GM12878 (cell line): ENCODE measurements at regions not wholly inside any gene's neighbourhood (a gene's known extent, or its start where the extent isn't known, plus 50 kb on each side); places are given as distances from the start of the nearest gene placed in this dataset.

Experiments used
- ATAC-seq: fragments of 200-7000 bp; cut with Tn5 transposase; 3 replicates; pipeline ENCODE4 v1.9.1; 2020; ENCODE audit warnings: mild to moderate bottlenecking, moderate library complexity
- BruUV-seq: library from RNA; stranded (reverse); fragments of 400-500 nt; replicated peaks from 2 replicates; lab custom pipeline; 2021; lab: Mats Ljungman, UMichigan
- CTCF ChIA-PET: fragments of 300-600 bp; sonication (Branson Sonifier 250); formaldehyde crosslinking; extraction: SDS; loops from one replicate; lab custom pipeline; 2021; ENCODE audit warnings: inconsistent platforms; lab: Yijun Ruan, JAX
- POLR2A ChIA-PET: fragments of 350-600 bp; formaldehyde crosslinking; extraction: SDS; loops from one replicate; lab custom pipeline; 2021; ENCODE audit warnings: inconsistent platforms; lab: Charles Lee
- RAD21 ChIA-PET: fragments of 300-600 bp; sonication (Branson Sonifier 250); formaldehyde crosslinking; loops from one replicate; lab custom pipeline; 2023; ENCODE audit warnings: antibody characterized with exemption; ENCODE audit not compliant: unreplicated experiment; lab: Charles Lee
- SMC1A ChIA-PET: fragments of 300-600 bp; sonication (Branson Sonifier 250); formaldehyde crosslinking; loops from one replicate; lab custom pipeline; 2023; ENCODE audit not compliant: unreplicated experiment, uncharacterized antibody; lab: Charles Lee
- DNase-seq: peaks from one replicate; pipeline ENCODE4 v3.0.0-alpha.2; 2011; ENCODE audit warnings: low read depth, low spot score
- FAIRE-seq: peaks from 3 replicates; lab custom pipeline; 2011; peaks lifted over from hg19 to GRCh38; lab: Jason Lieb, UNC
- H2AFZ ChIP-seq: 2 replicates; pipeline ENCODE4 v1.6.0; 2011; ENCODE audit warnings: low read depth, low read length, control low read depth; ENCODE audit not compliant: control insufficient read depth
- H3K27ac ChIP-seq: 2 replicates; pipeline ENCODE4 v1.5.1; 2011; ENCODE audit warnings: control low read depth; ENCODE audit not compliant: control insufficient read depth, insufficient read depth
- H3K27me3 ChIP-seq, 2 experiments: replicated peaks in 1 of 2; 2 replicates each; pipeline versions ENCODE4 v1.6.0 to v1.6.1; 2011; ENCODE audit warnings: low read length in 1 of 2; ENCODE audit not compliant: control insufficient read depth in 2 of 2, insufficient read depth in 2 of 2
- H3K36me3 ChIP-seq, 2 experiments: 2 replicates each; pipeline ENCODE4 v1.5.1; 2011; ENCODE audit warnings: low read length in 1 of 2; ENCODE audit not compliant: control insufficient read depth in 2 of 2, insufficient read depth in 2 of 2
- H3K4me1 ChIP-seq: 2 replicates; pipeline ENCODE4 v1.6.1; 2011; ENCODE audit warnings: mild to moderate bottlenecking, low read length, moderate library complexity, mixed read lengths; ENCODE audit not compliant: control insufficient read depth, insufficient read depth
- H3K4me2 ChIP-seq: 2 replicates; pipeline ENCODE4 v1.6.0; 2011; ENCODE audit warnings: control low read depth; ENCODE audit not compliant: control insufficient read depth, insufficient read depth
- H3K4me3 ChIP-seq: fragments of 200-600 bp; sonication (generic); 2 replicates; pipeline ENCODE4 v1.5.1; 2016
- H3K79me2 ChIP-seq: 2 replicates; pipeline ENCODE4 v1.6.0; 2011; ENCODE audit warnings: low read length; ENCODE audit not compliant: control insufficient read depth, insufficient read depth
- H3K9ac ChIP-seq: 2 replicates; pipeline ENCODE4 v1.8.0; 2011; ENCODE audit warnings: low read length, control low read depth, mixed read lengths; ENCODE audit not compliant: control insufficient read depth, insufficient read depth
- H3K9me3 ChIP-seq: replicated peaks from 3 replicates; pipeline ENCODE4 v1.5.1; 2011; ENCODE audit warnings: mild to moderate bottlenecking, low read length; ENCODE audit not compliant: control insufficient read depth, insufficient read depth
- H4K20me1 ChIP-seq: 2 replicates; pipeline ENCODE4 v1.6.0; 2011; ENCODE audit not compliant: control insufficient read depth, insufficient read depth
- EED ChIP-seq: sonication (generic); IDR thresholded peaks from 2 replicates; pipeline ENCODE4 v1.6.1; 2016; ENCODE audit warnings: antibody characterized with exemption, low read depth
- ELK1 ChIP-seq: IDR thresholded peaks from 2 replicates; pipeline ENCODE4 v1.6.1; 2012; ENCODE audit warnings: low read depth, low read length, improper control_type of control experiment
- IRF3 ChIP-seq: fragments of 450-650 bp; IDR thresholded peaks from 2 replicates; pipeline ENCODE4 v1.6.1; 2014; ENCODE audit warnings: mild to moderate bottlenecking
- STAT1 ChIP-seq: fragments of 450-650 bp; conservative IDR thresholded peaks from 2 replicates; pipeline ENCODE4 v1.6.1; 2014; ENCODE audit warnings: antibody characterized with exemption, mild to moderate bottlenecking
- WGBS: methylation state at CpG from one replicate; pipeline ENCODE4 v1.1.6; 2016; ENCODE audit warnings: low lambda C conversion rate; ENCODE audit not compliant: insufficient replicate concordance, insufficient coverage; ENCODE audit errors: missing lambda C conversion rate; 5-methylcytosine and 5-hydroxymethylcytosine counted together
- in situ Hi-C: fragments of 300-500 bp; cut with MboI; formaldehyde crosslinking; loops from 9 replicates; pipeline ENCODE4 v1.14.3; 2018; ENCODE audit warnings: mixed read lengths
- intact Hi-C: fragments of 100-400 bp; cut with micrococcal nuclease; formaldehyde crosslinking; loops from one replicate; pipeline ENCODE4 v1.14.2; 2022; ENCODE audit not compliant: unreplicated experiment

- ChIA-PET POLR2A (no interaction called here), SMC1A (interaction anchor here (0.9 to 1.1 kb wide), 3 partner anchors 15 to 131 kb away, joined by 3 to 4 read pairs (median 4); no protein-coding TSS in a partner anchor), RAD21 (interaction anchor here (1.1 kb wide), 1 partner anchor 67 kb away, joined by 4 read pairs; no protein-coding TSS in a partner anchor), CTCF (no interaction called here)
- H3K27me3 ChIP-seq: no peaks in the 10 kb centered on the region; a peak in 1 of 4 replicates
- no peaks in the 10 kb centered on the region for H3K36me3 ChIP-seq
- FAIRE-seq (peak; percentile 64), ATAC-seq (peak; percentile 67), DNase-seq (no peak)
- no peak overlapping the region for H3K9ac ChIP-seq
- no TSS peak for BruUV-seq
- H3K27ac ChIP-seq: no peak overlapping the region
- in situ Hi-C loops (no loop called here), intact Hi-C loops (no loop called here)
- no peak overlapping the region for H3K4me2 ChIP-seq
- no peaks in the 10 kb centered on the region; the same call in 2 of the 3 replicates for H3K9me3 ChIP-seq
- no peak for TF ChIP-seq STAT1
- no peaks in the 10 kb centered on the region for H3K4me1 ChIP-seq
- H3K4me3 ChIP-seq: no peak overlapping the region
- no peak overlapping the region for H2AFZ ChIP-seq
- 0% methylated on average over 3 of the region's 3 CpGs for WGBS
- no peaks in the 10 kb centered on the region for H3K79me2 ChIP-seq
- H4K20me1 ChIP-seq: no peaks in the 10 kb centered on the region
Observed at GRCh38 chr7:94237417-94237816, 157.3 kb upstream of the COL1A2 start.

- H3K27ac ChIP-seq: no peak overlapping the region
- no peak overlapping the region for H2AFZ ChIP-seq
- H3K9me3 ChIP-seq: no peaks in the 10 kb centered on the region
- ChIA-PET SMC1A (interaction anchor here (0.7 to 2.5 kb wide), 9 partner anchors 8 to 416 kb away, joined by 3 to 8 read pairs (median 3); partner anchors contain the start of gene SGCE), POLR2A (no interaction called here), CTCF (interaction anchor here (1.2 to 2.0 kb wide), 2 partner anchors 107 to 427 kb away, joined by 3 to 4 read pairs; no protein-coding TSS in a partner anchor), RAD21 (no interaction called here)
- no peaks in the 10 kb centered on the region for H4K20me1 ChIP-seq
- no peak for FAIRE-seq
- no TSS peak for BruUV-seq
- H3K27me3 ChIP-seq: no peaks in the 10 kb centered on the region; a peak in 1 of 4 replicates
- in situ Hi-C loops (no loop called here), intact Hi-C loops (no loop called here)
- no peak for DNase-seq
- no peak overlapping the region for H3K4me3 ChIP-seq
- ATAC-seq: peak; percentile 42
- no peaks in the 10 kb centered on the region for H3K79me2 ChIP-seq
- no peaks in the 10 kb centered on the region for H3K4me1 ChIP-seq
- H3K4me2 ChIP-seq: no peak overlapping the region
- no peak overlapping the region for H3K9ac ChIP-seq
- 31% methylated on average over 4 of the region's 4 CpGs for WGBS
- no peak for TF ChIP-seq IRF3
- TF ChIP-seq ELK1: no peak
- TF ChIP-seq EED: no peak
- no peaks in the 10 kb centered on the region for H3K36me3 ChIP-seq
Observed at GRCh38 chr7:94239661-94240234, 154.9 kb upstream of the COL1A2 start.
